GM21723 (cell line): ENCODE measurements at regions not wholly inside any gene's neighbourhood (a gene's known extent, or its start where the extent isn't known, plus 50 kb on each side); places are given as distances from the start of the nearest gene placed in this dataset.
"Not testable (repeated sequence)": the region's sequence is repeated elsewhere in the genome, so short reads cannot be mapped to it uniquely, and the experiment has no call there.

Source experiments
- ATAC-seq: cut with Tn5 transposase; IDR thresholded peaks from one replicate; pipeline ENCODE4 v1.9.1; 2021; ENCODE audit warnings: mild to moderate bottlenecking, moderate library complexity; ENCODE audit not compliant: unreplicated experiment

DNA sequence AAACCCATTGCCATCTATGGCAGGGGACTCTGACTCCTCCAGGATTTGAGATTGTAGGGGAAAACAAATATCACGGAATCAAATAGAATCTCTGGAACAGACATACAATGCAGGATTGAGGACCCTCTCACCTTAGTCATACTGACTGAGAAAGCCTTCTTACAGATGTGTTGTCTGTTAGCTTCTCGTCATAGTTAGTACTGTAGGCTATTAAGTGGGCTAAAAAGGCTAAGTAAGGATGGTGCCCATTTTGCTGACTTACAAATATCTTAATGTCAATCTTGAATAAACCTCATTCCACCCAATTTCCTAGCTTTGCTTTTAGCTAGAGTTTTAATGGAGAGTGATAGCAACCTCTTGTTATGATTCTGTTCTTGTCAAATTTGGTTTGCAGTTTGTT, 352.4 kb downstream of the QKI start:
- no peak for ATAC-seq

DNA sequence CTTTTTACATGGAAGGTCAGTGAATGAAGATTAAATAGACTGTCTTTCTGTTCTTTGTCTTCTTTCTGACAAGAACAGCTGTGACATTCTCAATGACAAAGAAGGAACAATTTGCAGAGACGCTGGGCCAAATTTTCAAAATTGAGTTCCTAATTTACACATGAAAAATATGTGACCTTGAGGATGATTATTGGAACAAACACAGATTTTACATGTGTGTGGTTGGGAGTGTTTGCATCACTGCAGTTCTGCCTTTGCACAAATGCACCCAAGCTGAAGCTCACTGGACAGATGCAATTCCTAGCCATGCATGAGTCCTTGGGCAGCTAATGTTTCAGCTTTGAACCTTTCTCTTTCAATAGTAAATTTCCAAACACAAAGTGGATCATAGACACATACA, 350.8 kb downstream of the QKI start:
- no peak for ATAC-seq

DNA sequence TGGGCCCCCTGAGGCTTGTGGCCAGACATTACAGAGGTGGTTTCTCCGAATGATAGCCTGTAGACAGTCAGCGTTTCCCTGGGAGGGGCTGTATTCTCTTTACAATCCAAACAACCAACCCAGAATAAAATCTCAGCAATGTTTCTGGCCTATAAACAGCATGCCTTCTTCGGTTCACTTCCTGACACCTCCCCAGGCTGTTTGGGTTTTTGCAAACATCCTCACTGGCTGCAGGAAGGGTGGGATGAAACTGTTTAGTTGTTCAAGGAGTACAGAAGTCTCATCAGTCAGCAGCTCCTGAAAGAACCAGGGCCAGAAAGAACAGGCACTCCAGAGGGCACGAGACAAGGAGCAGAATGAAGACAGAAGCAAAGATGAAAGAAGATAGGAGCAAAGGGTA, 350.0 kb downstream of the QKI start:
- ATAC-seq, result no peak

DNA sequence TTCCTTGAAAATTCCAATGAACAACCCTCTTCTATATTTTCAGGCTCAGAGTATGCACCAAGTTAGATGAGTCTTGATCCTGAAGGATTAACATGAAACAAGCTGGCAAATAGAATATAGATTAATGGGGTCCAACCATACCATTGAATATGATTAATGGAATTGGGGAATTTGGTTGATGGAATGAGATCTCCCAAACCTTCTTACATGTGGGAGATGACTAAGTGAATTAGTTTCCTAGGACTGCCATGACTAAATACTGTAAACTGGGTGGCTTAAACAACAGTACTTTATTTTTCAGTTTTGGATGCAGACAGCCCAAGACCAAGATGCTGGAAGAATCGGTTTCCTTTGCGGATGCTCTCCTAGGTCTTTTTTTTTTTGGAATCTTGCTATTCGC, 347.0 kb downstream of the QKI start:
- no peak for ATAC-seq

DNA sequence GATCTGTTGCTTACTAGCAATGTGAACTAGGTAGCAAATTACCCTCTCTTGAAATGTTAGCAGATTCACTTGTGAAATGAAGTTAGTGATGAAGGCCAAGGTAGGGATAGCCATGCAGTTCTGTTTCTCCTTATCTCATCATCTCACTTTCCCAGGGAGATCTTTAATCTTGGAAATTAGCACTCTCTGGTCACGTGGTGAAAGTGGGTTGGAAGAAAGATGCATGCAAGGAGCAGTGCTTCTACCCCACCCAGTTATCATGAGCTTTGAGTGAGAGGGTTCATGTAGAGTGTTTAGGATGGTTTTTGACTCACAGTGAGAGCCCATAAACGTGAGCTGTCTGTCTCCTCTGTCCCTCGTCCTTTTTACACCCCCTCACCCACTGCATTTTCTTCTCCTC, 346.3 kb downstream of the QKI start:
- no peak for ATAC-seq

DNA sequence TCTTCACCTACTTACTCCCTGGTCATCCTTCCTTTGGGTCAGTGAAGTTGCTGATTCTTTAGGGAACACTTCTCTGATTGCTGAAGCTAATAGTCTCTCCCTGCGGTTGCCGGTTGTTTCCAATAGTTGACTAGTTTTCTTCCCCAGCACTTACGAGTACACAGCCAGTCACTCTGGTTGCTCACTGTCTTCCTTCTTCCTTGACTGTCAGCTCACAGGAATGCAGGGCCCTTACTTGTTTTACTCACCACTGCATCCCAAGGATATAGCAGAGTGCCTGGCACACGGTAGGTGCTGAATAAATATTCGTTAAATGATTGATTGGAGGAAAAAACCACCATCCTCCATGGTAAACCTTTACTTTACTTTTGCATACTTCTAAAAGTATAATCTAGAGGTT, 345.0 kb downstream of the QKI start:
- no peak for ATAC-seq

DNA sequence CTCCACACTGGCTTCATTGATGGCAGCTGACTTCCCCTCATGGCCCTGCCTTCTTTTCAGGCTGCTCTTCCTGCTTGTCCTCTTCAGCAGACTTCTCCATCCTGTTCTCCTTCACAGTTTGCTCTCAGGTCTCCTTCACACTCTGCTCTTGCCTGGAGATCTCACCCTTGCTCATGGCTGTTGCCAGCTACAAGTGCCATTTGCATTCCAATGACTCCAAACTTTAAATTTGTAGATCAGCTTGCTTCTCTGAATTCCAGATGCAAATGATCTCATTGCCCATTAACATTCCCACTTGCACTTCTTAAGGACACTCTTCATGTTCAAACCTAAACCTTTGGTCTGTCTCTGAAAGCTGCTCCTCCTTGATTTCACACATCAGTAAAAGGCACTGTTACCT, 343.0 kb downstream of the QKI start:
- ATAC-seq, result no peak

DNA sequence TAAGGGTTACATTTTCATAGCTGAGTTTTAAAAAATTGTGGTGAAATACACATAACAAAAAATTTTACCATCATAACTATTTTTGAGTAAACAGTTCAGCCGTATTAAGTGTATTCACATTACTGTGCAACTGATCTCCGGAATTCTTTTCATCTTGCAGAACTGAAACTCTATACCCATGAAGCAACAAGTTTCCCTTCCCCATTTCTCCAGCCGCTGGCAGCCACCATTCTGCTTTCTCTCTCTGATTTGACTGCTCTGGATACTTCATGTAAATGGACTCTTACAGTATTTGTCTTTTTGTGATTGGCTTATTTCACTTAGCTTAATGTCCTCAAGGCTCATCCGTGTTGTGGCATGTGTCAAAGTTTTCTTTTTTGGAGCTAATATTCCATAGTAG, 341.6 kb downstream of the QKI start:
- peak; percentile 100 for ATAC-seq

DNA sequence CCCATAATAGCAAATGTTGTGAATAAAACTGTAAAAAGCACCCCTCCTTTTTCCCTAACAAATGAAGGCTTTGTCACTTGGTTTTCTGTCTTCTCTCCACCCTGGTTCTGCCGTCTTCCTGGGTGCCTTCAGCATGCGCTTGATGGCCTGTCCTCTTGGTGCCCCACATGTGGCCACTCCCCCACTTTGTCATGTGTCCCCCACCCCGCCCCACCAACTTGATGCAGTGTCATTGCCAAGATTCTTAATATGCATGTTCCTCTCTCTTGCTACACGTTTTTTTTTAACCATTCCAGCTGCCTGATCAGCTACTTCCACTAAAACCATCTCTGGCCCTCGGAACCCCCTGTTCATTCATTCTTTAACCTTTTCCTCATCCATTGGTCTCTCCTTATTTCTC, 340.3 kb downstream of the QKI start:
- no peak for ATAC-seq

DNA sequence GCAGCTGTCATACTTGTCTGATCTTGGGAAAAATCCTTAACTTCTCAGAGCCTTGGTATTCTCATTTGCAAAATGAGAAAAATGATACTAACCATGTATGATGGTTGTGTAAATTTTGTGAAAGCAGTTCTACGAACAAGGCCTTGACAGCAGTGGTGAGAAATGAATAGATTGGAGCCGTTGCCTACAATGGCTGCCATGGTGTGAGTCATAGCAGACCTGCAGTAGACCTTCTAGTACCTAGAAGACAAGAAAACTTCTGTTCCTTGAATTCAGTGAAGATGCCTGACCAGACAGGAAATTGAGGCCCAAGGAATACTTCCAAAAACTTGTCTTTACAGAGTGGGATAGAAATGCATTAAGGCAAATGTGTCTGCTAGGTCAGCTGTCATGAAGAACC, 338.9 kb downstream of the QKI start:
- ATAC-seq, result no peak

DNA sequence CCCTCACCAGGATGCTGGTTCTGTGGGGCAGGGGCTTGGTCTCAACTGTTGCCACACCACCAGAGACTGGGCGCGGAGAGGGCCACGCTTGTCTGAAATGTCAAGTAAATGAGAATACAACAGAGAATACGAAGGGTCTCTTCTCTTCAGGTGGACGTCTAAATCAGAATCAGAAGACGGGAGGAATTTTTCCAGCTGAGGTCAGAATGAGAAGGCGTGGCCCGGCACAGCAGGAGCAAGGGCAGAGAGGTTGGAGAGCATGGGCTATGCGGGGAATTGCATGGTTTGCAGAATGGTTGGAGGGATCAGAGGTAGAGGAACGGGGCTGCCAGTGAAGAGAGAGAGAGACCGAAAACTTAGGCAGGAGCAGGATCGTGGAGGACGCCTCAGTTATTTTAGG, 337.9 kb downstream of the QKI start:
- no peak for ATAC-seq

DNA sequence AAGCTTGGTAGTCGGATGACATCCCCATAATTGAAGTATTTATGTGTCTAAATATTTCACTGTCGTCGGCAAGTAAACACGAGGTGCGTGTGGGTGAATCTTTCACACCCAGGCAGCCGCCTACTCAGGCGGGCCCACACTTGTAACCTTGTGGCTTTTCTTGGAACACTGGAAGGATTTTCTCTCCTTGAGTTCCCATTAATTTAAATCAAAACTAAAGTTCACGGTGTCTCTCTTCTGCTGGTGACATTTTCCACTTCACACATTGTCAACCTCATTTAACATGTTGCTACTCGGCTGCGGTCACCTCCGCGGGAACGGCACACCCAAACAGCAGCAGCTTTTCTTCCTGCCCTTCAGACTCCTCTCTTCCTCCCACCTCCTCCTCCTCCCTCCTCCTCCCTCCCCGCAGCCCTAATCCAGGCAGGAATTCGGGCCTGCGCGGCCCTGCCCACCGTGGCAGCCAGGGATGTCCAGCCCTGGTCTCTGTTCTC, 336.6 kb downstream of the QKI start:
- no peak for ATAC-seq

DNA sequence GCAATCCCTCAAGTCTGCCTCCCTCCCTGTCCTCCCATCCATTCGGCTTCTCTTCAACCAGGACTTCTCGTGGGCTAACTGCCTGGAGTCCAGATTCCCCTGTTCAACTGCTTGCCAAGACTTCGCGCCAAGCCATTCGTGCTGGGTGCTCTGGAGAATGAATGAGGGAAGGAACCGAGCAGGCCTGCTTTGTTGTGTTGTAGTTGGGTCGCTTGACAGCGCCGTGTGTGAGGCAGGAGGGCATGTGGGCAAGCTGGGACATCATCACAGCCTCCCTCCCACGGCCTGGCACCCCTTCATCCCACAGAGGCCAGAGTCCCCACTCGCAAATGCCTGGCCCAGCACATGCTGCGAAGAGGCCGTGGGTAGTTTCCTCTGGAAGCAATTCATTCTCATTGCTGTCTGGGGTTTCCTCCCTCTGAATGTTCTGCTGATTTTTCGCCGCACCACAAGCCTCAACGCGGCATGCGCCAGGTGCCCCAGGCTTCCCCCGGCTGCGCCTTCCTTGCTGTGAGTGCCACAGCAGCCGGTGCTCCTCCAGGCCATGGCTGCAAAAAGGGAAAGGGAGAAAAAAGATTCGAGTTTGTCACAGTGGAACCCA, 336.0 kb downstream of the QKI start:
- ATAC-seq, result no peak

DNA sequence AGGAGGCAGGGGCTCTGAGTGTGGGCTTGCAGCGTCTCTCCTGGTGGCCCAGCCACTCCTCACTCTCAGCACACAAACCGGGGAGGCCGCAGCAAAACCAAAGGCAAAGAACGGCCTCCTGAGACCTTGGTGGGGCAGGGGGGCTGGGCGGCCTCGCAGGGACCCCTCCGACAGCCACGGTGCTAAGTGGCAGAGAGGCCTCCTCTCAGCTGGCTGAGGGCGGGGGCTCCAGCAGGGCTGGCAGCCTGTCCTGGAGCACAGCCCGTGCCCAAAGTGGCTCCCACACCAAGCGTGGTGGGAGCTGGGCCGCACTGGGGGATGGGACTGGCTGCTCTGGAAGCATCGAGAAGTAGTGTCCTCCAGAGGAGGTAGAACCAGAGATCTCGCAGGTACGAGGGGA, 334.4 kb downstream of the QKI start:
- ATAC-seq, result no peak

DNA sequence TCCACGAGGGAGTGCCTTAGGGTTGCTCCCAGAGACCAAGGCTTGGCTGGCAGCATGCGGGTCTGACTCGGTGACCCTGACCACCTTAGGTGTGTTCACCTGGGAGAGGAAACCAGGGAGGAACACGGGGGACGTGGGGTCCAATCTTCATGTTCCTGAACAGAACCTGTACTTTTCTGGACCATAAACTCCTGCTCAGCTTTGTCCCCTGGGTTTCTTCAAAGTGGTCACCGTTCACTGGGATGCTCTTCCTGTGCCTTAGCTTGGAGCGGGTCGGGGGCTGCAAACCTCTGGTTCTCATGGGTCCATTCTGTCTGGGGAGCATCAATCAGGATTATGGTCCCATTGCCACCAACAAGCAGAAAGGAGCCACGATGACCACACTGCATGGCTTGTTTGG, 333.5 kb downstream of the QKI start:
- ATAC-seq, result no peak

DNA sequence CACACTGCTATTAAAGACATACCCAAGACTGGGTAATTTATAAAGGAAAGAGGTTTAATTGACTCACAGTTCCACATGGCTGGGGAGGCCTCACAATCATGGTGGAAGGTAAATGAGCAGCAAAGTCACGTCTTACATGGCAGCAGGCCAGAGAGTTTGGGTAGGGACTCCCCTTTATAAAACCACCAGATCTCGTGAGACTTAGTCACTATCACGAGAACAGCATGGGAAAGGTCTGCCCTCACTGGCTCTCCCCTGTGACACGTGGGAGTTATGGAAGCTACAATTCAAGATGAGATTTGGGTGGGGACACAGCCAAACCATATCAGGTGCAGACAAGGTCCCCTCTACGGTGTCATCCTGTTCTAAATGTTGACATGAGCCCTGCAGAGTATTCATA, 332.5 kb downstream of the QKI start:
- not testable (repeated sequence) for ATAC-seq

DNA sequence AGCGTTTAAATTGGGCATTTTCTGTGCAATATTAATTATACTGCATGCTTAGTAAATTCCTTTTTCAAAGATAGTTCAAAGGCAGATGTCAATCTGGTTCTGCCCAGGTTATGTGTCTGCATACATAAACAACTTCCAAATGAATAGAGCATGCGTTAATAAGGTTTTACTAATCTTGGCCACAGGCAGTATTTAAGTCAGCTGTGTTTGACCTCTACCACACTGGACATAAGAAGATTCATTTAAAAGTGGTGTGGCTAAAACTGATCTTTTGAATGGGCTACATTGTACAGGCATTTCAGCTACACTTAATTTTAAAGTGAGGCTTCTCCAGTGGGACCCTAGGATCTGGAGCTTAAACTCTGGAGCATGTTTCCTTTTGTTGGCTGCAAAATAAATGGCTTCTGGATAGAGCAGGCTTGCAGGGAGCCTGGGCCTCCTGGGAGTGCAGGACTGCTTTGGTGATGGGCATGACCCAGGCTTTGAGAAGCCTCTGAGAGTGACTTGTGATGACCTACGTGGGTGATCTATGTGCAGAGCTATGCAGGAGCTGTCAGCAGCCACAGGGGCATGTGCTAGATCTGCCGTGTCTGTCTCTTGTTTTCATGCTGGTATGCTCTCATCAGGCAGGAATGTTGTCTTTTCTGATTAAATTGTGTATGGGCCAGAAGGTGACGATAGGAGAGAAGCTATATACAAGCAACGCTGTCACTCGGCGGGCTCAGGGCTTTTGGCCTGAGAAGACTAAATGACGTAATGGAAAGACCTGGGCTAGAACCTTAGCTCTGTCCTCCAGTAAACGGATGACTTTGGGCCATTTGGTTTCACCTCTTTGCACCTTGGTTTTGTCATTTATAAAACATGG, 331.2 kb downstream of the QKI start:
- no peak for ATAC-seq

DNA sequence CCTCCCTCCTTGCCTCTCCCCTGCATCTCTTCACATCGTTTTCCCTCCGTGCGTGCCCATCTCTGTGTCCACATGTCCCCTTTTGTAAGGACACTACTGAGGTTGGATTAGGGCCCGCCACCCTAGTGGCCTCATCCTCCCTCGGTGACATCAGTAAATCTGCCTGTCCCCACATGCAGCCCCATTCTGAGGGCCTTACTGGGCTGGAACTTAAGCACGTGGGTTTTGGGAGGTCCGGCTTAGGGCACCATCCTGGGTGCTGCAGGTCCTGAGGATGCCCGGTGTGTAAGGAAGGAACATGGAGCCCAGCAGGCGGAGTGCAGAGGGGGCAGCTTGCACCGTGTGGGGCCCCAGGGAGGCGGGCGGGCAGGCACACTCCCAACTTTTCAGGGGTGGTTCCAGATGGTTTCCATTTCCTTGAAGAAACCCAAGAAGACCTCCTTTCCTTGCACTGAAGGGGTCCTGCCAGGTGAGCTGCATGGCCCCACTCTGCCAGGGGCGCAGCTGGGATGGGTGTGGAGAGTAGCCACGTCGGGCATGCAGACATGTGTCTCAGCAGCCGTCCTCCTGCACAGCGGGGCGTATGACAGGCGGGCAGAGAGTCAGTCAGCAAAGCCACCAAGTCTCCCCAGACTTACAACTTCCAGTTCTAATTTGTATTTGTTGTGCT, 329.9 kb downstream of the QKI start:
- ATAC-seq, result no peak

DNA sequence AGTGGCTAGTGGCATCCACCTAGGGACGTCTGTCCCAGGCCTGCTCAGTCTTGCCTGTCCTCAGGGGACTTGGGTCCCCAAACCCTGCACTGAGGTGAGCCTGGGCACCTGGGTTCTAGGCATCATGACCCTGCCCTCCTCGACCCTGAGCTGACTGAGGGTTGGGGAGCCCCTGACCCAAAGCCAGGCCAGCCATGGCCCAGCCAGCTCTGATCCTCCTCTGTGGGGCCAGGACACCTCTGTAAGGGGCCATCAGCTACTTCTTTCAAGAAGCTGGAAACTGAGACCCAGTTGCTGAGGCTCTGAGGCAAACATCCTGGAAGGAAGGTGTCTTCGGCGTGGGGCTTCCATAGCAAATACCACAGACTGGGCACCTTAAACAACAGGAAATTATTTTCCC, 329.3 kb downstream of the QKI start:
- no peak for ATAC-seq

DNA sequence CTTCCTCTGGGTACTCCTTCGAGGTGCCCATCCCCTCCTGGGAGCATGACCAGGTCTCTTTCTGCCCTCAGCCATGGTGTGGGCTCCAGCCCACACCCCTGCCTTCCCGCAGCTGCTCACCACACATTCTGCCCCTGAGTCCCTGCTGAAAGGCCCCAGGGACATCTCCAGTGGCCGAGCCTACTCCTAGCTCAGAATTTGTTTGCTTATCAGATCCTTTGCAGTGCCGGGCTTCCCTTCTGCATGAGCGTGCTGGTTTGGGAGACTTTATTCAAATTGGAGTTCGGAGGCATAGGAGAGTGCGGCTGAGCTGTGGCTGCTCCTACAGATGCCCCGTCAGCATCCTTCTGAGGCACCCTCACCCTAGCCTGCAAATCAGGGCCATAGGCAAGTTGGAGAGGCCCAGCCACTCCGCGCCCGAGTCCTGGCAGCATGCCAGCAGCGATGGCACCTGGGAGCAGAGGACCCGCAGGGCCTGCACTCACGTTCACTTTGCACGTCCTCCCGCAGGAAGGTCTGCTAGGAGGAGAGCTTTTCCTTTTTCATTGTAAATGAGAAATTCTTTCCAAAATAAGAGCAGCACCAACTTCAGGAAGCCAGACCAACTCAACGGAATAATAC, 327.3 kb downstream of the QKI start:
- ATAC-seq, result no peak

DNA sequence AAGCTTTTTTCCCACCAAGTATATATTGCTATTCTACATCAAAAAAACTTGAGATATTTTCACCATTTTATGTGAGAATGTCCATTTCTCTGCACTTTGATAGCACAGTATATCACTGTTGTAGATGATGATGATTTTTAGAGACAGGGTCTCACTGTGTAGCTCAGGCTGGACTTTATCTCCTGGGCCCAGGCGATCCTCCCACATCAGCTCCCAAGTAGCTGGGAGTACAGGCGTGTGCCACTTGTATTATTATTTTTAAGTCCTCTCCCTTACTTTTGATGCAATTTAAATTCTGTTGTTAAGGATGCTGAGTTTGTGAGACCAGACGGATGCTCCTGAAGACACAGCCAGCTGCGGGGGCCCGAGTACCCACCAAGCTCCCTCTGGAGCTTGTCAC, 326.8 kb downstream of the QKI start:
- ATAC-seq, result no peak

DNA sequence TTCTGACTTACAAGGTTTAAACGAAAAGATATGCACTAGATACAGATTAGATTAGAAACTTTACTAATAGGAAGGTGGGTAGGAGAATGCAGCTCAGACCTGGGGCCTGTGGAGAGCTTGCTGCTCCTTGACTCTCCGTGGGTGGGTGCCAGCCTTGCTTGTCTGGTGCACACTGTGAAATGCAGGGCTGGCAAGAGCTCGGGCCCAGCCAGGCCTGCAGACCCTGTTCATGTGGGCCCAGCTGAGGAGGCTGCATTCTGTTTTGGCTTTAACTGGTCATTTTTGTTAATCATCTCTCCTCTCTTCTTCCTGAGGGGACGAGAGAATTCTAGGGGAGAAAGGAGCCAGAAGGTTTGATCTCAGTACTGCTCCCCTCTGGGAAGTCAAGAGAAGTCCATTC, 325.4 kb downstream of the QKI start:
- no peak for ATAC-seq
